CD14-positive monocyte (primary cell): ENCODE measurements at regions not wholly inside any gene's neighbourhood (a gene's known extent, or its start where the extent isn't known, plus 50 kb on each side); places are given as distances from the start of the nearest gene placed in this dataset.

ENCODE experiments used
- DNase-seq, 3 donors: peaks; one replicate each; pipeline ENCODE4 v3.0.0-alpha.2; 2011 to 2022
- H2AFZ ChIP-seq: 2 replicates; pipeline ENCODE4 v1.6.0; 2012; ENCODE audit warnings: mild to moderate bottlenecking, low read depth, low read length, inconsistent platforms; ENCODE audit not compliant: insufficient read depth, poor library complexity, severe bottlenecking
- H3K27ac ChIP-seq, 2 donors: 1 replicate in 1 of 2; 2 replicates in 1 of 2; pipeline ENCODE4 v1.5.1; 2012 to 2013; ENCODE audit warnings: low read length in 2 of 2, control low read depth in 1 of 2, inconsistent platforms in 1 of 2, low read depth in 1 of 2, mild to moderate bottlenecking in 1 of 2
- H3K27me3 ChIP-seq, 2 donors: one replicate each; pipeline versions ENCODE4 v1.6.0 to v1.6.1; 2011 to 2013; ENCODE audit warnings: low read length in 2 of 2; ENCODE audit not compliant: control insufficient read depth in 2 of 2, insufficient read depth in 2 of 2
- H3K36me3 ChIP-seq, 2 donors: replicated peaks in 1 of 2; 1 replicate in 1 of 2; 2 replicates in 1 of 2; pipeline versions ENCODE4 v1.5.1 to v1.6.1; 2012 to 2013; ENCODE audit warnings: low read length in 2 of 2, control low read depth in 1 of 2, inconsistent platforms in 1 of 2, mild to moderate bottlenecking in 1 of 2; ENCODE audit not compliant: insufficient read depth in 2 of 2, control insufficient read depth in 1 of 2
- H3K4me1 ChIP-seq, 2 donors: 1 replicate in 1 of 2; 2 replicates in 1 of 2; pipeline versions ENCODE4 v1.5.1 to v1.6.1; 2012 to 2013; ENCODE audit warnings: low read length in 2 of 2, control low read depth in 1 of 2, inconsistent platforms in 1 of 2, mild to moderate bottlenecking in 1 of 2, moderate library complexity in 1 of 2; ENCODE audit not compliant: insufficient read depth in 2 of 2, control insufficient read depth in 1 of 2
- H3K4me2 ChIP-seq: replicated peaks from 2 replicates; pipeline ENCODE3; 2012; ENCODE audit warnings: low read length, moderate library complexity, mild to moderate bottlenecking; ENCODE audit not compliant: poor library complexity, severe bottlenecking; ENCODE audit errors: extremely low read depth
- H3K4me3 ChIP-seq, 3 experiments: fragments of 200-600 bp in 1 of 3; sonication (generic) in 1 of 3; replicated peaks in 1 of 3; 1 replicate in 2 of 3; 2 replicates in 1 of 3; pipeline ENCODE4 v1.5.1; 2011 to 2013; ENCODE audit warnings: low read length in 3 of 3, mild to moderate bottlenecking in 3 of 3, control low read depth in 2 of 3, low read depth in 2 of 3, inconsistent platforms in 1 of 3, moderate library complexity in 1 of 3
- H3K79me2 ChIP-seq: 2 replicates; pipeline ENCODE4 v1.6.0; 2012; ENCODE audit warnings: mild to moderate bottlenecking, control low read depth, inconsistent platforms, low read length, moderate library complexity; ENCODE audit not compliant: insufficient read depth
- H3K9ac ChIP-seq: 2 replicates; pipeline ENCODE4 v1.6.0; 2017; ENCODE audit warnings: low read length, mild to moderate bottlenecking; ENCODE audit not compliant: insufficient read depth, poor library complexity, severe bottlenecking
- H3K9me3 ChIP-seq, 2 donors: replicated peaks in 1 of 2; 1 replicate in 1 of 2; 2 replicates in 1 of 2; pipeline versions ENCODE4 v1.5.1 to v1.6.1; 2012 to 2013; ENCODE audit warnings: low read length in 2 of 2, control low read depth in 1 of 2; ENCODE audit not compliant: control insufficient read depth in 1 of 2, insufficient read depth in 1 of 2
- H4K20me1 ChIP-seq: 2 replicates; pipeline ENCODE4 v1.6.0; 2012; ENCODE audit warnings: mild to moderate bottlenecking, low read length, control low read depth, moderate library complexity; ENCODE audit not compliant: insufficient read depth
- H3K27ac Mint-ChIP-seq, 7 donors: one replicate each; pipeline ENCODE4 v1.8.0; 2020; ENCODE audit warnings: mild to moderate bottlenecking in 7 of 7, mixed read lengths in 7 of 7, moderate library complexity in 6 of 7, inconsistent platforms in 2 of 7
- H3K27me3 Mint-ChIP-seq, 3 donors: one replicate each; pipeline ENCODE4 v1.8.0; 2021 to 2022; ENCODE audit warnings: low read depth in 3 of 3, mild to moderate bottlenecking in 3 of 3, mixed read lengths in 3 of 3, moderate library complexity in 3 of 3, inconsistent platforms in 1 of 3
- H3K36me3 Mint-ChIP-seq, 2 donors: one replicate each; pipeline ENCODE4 v1.8.0; 2020; ENCODE audit warnings: mixed read lengths in 2 of 2, inconsistent platforms in 1 of 2, mild to moderate bottlenecking in 1 of 2
- H3K4me1 Mint-ChIP-seq: one replicate; pipeline ENCODE4 v1.8.0; 2020; ENCODE audit warnings: mild to moderate bottlenecking, mixed read lengths
- H3K4me3 Mint-ChIP-seq, 2 donors: one replicate each; pipeline ENCODE4 v1.8.0; 2020; ENCODE audit warnings: mild to moderate bottlenecking in 2 of 2, mixed read lengths in 2 of 2, moderate library complexity in 1 of 2
- H3K9me3 Mint-ChIP-seq, 7 donors: one replicate each; pipeline ENCODE4 v1.8.0; 2020 to 2022; ENCODE audit warnings: mixed read lengths in 7 of 7, mild to moderate bottlenecking in 6 of 7, moderate library complexity in 6 of 7, inconsistent platforms in 2 of 7
- WGBS: methylation state at CpG from one replicate; pipeline ENCODE4 v1.1.5; 2013; ENCODE audit warnings: missing lambda C conversion rate; ENCODE audit not compliant: insufficient coverage; 5-methylcytosine and 5-hydroxymethylcytosine counted together
- intact Hi-C, 2 donors: fragments of 100-400 bp; cut with micrococcal nuclease; formaldehyde crosslinking; loops; one replicate each; pipeline versions ENCODE4 v1.15.0 to v1.15.1; 2023
- TF ChIP-seq, protein P1 (sequence below): fragments of 200-600 bp; IDR thresholded peaks from one replicate; pipeline ENCODE4 v1.8.0; 2022; ENCODE audit warnings: antibody characterized with exemption, mild to moderate bottlenecking

DNA sequence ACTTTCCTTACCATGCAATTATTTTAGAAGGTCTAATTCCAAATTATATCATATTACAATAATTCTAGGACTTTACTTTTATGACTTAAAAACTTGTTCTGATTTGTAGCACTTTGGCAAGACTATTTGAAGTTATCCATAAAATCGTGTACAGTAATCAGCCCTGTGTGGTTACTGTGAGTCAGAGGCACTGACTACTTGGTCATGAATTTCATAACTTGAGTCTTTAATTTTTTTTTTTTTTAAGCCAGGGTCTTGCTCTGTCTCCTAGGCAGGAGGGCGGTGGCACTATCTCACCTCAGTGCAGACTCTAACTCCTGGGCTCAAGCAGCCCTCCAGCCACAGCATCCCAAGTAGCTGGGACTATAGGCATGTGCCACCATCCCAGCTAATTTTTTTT, 1319.2 kb upstream of the SLC10A2 start:
- no peaks in the 10 kb centered on the region for H3K4me1 Mint-ChIP-seq
- H3K36me3 Mint-ChIP-seq = no peaks in the 10 kb centered on the region
- no peak overlapping the region for H3K27ac Mint-ChIP-seq
- H3K36me3 ChIP-seq = no peaks in the 10 kb centered on the region
- H4K20me1 ChIP-seq = no peaks in the 10 kb centered on the region
- peaks cover 0 to 2% (median 1%) of the 10 kb centered on the region in 3 donors for H3K27me3 Mint-ChIP-seq
- no peak overlapping the region for H3K9ac ChIP-seq
- H3K4me3 Mint-ChIP-seq = no peak overlapping the region
- H3K4me1 ChIP-seq = no peaks in the 10 kb centered on the region
- H3K4me3 ChIP-seq = no peak overlapping the region
- intact Hi-C loops = no loop called here
- H3K79me2 ChIP-seq = no peaks in the 10 kb centered on the region
- WGBS = 92% methylated on average over 2 of the region's 2 CpGs
- no peak overlapping the region for H3K4me2 ChIP-seq
- H3K27ac ChIP-seq = no peak overlapping the region
- no peak for DNase-seq
- peaks cover 9 to 11% of the 10 kb centered on the region in 2 donors for H3K9me3 ChIP-seq
- H3K9me3 Mint-ChIP-seq = peaks cover 0 to 7% (median 2%) of the 10 kb centered on the region in 7 donors
- H3K27me3 ChIP-seq = no peaks in the 10 kb centered on the region
- TF ChIP-seq, protein P1, sequence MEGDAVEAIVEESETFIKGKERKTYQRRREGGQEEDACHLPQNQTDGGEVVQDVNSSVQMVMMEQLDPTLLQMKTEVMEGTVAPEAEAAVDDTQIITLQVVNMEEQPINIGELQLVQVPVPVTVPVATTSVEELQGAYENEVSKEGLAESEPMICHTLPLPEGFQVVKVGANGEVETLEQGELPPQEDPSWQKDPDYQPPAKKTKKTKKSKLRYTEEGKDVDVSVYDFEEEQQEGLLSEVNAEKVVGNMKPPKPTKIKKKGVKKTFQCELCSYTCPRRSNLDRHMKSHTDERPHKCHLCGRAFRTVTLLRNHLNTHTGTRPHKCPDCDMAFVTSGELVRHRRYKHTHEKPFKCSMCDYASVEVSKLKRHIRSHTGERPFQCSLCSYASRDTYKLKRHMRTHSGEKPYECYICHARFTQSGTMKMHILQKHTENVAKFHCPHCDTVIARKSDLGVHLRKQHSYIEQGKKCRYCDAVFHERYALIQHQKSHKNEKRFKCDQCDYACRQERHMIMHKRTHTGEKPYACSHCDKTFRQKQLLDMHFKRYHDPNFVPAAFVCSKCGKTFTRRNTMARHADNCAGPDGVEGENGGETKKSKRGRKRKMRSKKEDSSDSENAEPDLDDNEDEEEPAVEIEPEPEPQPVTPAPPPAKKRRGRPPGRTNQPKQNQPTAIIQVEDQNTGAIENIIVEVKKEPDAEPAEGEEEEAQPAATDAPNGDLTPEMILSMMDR = no peak
- no peak overlapping the region for H2AFZ ChIP-seq

DNA sequence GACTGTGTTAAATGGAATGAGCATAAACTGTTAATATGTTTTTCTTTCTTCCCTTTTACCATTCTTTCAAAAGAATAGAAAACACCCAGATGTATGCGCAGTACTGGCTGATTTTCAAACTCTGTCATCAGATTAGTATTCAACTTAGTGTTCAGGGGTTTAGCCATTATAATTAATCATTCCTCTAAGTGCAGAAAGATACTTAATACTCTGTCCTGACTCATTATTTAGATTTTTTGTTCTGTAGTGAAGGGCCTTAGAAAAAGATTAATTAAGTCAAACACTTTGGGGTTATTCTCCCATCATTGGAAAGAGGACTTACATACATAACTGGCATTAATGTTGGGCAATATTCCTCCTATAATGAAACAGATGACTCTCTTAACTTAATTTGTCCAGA, 1316.7 kb upstream of the SLC10A2 start:
- peaks cover 0 to 9% (median 3%) of the 10 kb centered on the region in 7 donors for H3K9me3 Mint-ChIP-seq
- H3K79me2 ChIP-seq = no peaks in the 10 kb centered on the region
- H3K27ac ChIP-seq = no peak overlapping the region
- no peaks in the 10 kb centered on the region for H3K4me1 ChIP-seq
- H3K9me3 ChIP-seq = peaks cover 2 to 4% of the 10 kb centered on the region in 2 donors
- intact Hi-C loops = no loop called here
- H3K9ac ChIP-seq = no peak overlapping the region
- H3K27ac Mint-ChIP-seq = no peak overlapping the region
- no peaks in the 10 kb centered on the region for H3K4me1 Mint-ChIP-seq
- H2AFZ ChIP-seq = no peak overlapping the region
- H3K27me3 ChIP-seq = no peaks in the 10 kb centered on the region
- H3K4me3 ChIP-seq = no peak overlapping the region
- no peak for DNase-seq
- H3K4me2 ChIP-seq = no peak overlapping the region
- no peaks in the 10 kb centered on the region for H3K36me3 Mint-ChIP-seq
- peaks cover 0 to 2% (median 1%) of the 10 kb centered on the region in 3 donors for H3K27me3 Mint-ChIP-seq
- no CpG with 5 or more reads among the region's 1 CpG for WGBS
- TF ChIP-seq, protein P1 = no peak
- no peaks in the 10 kb centered on the region for H3K36me3 ChIP-seq
- no peaks in the 10 kb centered on the region for H4K20me1 ChIP-seq
- no peak overlapping the region for H3K4me3 Mint-ChIP-seq
